Sigmoid colon (tissue), 3 donors: ENCODE measurements at regions not wholly inside any gene's neighbourhood (a gene's known extent, or its start where the extent isn't known, plus 50 kb on each side); places are given as distances from the start of the nearest gene placed in this dataset.

ENCODE experiments used
- POLR2A ChIP-seq, 2 donors: fragments of 450-650 bp; IDR thresholded peaks; one replicate each; pipeline ENCODE4 v1.6.1; 2016; ENCODE audit warnings: antibody characterized with exemption in 2 of 2, mild to moderate bottlenecking in 2 of 2, moderate library complexity in 2 of 2
- TF ChIP-seq, protein P1 (sequence below), 4 experiments: fragments of 450-650 bp in 3 of 4; fragments of 200-600 bp in 1 of 4; IDR thresholded peaks; one replicate each; pipeline ENCODE4 v1.5.1; 2016 to 2019; ENCODE audit warnings: antibody characterized with exemption in 4 of 4, mild to moderate bottlenecking in 3 of 4, moderate library complexity in 2 of 4

DNA sequence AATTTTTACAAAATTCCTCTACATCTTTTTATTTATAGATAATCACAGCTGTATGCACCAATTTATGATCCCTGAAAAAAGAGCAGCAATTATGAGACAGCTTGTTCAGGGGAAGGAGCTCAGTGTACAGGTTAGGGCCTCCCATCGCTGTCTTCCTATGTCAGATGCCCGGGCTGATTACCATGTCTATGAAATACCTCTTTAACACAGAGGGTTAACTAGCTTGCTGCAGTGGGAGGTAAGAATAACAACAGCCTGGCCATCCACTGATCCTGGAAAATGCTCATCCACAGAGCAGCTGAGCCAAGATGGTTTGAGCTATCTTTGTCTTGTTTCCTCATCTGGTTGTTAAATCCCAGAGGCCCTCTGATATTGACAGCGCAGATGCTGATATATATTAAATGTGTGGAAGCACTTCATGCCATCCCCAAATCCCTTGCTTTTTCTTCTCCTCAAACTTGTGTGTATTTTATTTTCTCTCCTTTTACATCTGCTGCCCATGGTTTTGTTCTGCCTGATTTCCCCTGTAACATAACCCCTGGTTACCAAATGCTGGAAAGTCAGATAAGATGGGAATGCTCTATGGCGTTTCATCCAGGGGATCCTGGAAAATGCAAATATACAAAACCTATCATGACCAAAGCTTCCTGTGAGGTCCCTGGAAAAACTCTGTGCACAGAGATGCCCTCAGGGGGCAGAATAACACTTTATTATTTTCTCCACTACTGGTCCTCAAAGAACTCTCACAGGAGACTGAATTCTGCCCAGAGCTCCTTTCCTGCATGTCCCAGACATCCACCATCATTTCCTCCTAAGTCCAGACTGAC lies 85.8 kb upstream of the PUDP start:
- no peak for TF ChIP-seq POLR2A (IDR thresholded peaks at IDR 0.05)
- TF ChIP-seq, protein P1, sequence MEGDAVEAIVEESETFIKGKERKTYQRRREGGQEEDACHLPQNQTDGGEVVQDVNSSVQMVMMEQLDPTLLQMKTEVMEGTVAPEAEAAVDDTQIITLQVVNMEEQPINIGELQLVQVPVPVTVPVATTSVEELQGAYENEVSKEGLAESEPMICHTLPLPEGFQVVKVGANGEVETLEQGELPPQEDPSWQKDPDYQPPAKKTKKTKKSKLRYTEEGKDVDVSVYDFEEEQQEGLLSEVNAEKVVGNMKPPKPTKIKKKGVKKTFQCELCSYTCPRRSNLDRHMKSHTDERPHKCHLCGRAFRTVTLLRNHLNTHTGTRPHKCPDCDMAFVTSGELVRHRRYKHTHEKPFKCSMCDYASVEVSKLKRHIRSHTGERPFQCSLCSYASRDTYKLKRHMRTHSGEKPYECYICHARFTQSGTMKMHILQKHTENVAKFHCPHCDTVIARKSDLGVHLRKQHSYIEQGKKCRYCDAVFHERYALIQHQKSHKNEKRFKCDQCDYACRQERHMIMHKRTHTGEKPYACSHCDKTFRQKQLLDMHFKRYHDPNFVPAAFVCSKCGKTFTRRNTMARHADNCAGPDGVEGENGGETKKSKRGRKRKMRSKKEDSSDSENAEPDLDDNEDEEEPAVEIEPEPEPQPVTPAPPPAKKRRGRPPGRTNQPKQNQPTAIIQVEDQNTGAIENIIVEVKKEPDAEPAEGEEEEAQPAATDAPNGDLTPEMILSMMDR (IDR thresholded peaks at IDR 0.05) = no peak
